Stimulated activated CD8-positive, alpha-beta memory T cell treated with anti-CD3 and anti-CD28 coated beads, Interleukin-7, amount 100 ng/mL, for 4 hours (primary cell): ENCODE measurements at regions not wholly inside any gene's neighbourhood (a gene's known extent, or its start where the extent isn't known, plus 50 kb on each side); places are given as distances from the start of the nearest gene placed in this dataset.

Experiments used
- DNase-seq, 2 donors: peaks; one replicate each; pipeline ENCODE4 v3.0.0-alpha.2; 2020; ENCODE audit warnings: low read depth in 2 of 2

GRCh38 chr9:20291201-20291600, 331.1 kb downstream of the MLLT3 start:
- no peak for DNase-seq

DNA sequence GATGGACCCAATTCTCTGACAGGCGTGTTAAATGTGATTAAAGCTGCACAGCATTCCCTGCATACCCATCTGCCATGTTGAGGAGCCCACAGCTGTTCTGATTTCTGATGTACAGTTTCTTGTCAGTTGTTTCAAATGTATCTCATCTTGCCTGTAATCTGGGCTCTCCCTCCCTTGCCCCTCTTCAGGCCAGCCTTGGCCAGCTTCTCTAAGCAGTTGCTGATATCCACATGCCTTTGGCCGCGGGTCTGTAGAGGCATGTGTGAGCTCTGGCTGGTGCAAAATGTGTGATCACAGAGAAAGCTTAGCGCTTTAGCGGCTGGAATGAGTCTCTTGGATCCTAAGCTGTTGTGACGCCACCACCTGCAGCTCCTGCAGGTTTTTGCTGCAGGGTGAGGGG, 332.0 kb downstream of the MLLT3 start:
- DNase-seq, result no peak

GRCh38 chr9:20289423-20290010, 332.8 kb downstream of the MLLT3 start:
- no peak for DNase-seq

GRCh38 chr9:20286969-20287368, 335.3 kb downstream of the MLLT3 start:
- no peak for DNase-seq

DNA sequence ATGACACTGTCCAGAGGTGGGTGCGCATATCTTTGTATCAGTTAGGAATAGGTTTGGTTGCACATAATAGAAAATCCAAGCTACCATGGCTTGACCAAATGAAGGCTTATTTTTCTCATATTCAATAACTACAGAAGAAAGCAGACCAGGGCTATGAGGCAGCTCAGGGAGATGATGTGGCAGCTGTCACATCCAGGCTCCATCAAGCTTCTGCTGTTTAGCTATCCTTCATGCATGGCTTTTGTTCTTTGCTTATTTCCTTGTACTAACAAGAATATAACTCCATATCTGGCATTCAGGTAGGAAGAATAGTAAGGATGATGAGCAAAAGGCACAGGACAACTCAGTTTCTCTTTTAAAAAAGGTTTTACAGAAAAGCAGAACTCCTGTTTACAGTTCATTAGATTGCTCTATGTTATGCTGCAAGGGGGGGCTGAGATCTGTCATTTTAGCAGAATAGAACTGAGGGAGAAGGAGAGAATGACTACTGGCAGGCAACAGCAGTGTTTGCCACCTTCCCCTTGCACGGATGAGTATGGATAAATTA, 336.1 kb downstream of the MLLT3 start:
- DNase-seq, result no peak

GRCh38 chr9:20284601-20285289, 337.6 kb downstream of the MLLT3 start:
- DNase-seq, result no peak

- no peak for DNase-seq
Measured at GRCh38 chr9:20280330-20280729, 342.0 kb downstream of the MLLT3 start.

GRCh38 chr9:20276762-20277161, 345.5 kb downstream of the MLLT3 start:
- DNase-seq, result no peak

DNA sequence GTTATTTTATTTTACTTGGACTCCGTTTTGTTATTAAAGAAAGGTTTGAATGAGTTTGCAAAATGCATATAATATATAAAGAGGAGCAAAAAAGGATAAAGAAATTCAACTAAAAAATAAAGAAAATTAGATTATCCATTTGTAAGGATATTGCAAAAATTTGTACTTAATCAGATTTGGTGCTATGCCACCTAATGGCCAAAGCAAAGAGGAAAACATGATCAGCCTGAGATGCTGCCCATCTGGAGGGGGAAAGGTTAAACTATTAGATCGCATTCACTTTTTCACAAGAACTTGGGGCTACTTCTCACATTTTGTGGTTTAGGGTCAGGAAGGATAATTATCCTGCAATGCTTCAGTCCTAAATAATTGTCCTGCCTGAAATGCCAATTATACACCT, 350.6 kb downstream of the MLLT3 start:
- DNase-seq, result no peak

DNA sequence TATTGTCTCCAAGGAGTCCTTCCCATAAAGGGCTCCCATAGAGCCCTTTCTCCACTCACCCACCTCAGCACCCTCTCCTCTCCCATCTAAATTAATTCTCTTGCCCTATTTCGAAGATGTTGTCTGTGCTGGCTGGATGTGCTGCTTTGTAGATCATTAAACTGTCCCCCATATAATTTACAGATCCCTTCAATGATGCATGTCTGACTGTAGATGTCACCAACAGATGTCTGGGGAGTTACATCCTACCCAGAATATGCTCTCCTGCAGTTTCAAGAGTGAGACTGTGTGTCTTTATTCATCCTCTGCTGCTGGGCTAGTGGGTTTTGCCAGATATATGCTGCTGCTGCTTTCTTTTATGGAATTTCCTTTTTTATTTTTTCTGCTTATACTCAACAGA, 351.2 kb downstream of the MLLT3 start:
- no peak for DNase-seq

- DNase-seq, result no peak
Measured at GRCh38 chr9:20270161-20270560, 352.1 kb downstream of the MLLT3 start.

DNA sequence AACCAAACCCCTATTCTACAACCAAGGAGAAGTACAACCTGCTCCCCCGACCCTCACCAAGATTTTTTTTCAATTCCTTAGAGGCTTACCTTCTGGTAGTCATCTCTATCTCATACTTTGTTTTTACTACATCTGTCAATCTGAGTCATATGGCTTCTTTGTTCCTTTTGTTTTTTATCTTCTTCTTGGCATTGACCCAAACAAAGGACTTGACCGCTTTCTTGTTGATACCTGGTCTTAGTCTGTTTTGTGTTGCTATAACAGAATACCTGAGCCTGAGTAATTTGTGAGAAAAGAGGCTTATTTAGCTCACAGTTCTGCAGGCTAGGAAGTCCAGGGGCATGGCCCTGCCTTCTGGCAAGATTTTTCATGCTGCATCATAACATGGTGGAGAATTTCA, 352.7 kb downstream of the MLLT3 start:
- DNase-seq, result no peak

DNA sequence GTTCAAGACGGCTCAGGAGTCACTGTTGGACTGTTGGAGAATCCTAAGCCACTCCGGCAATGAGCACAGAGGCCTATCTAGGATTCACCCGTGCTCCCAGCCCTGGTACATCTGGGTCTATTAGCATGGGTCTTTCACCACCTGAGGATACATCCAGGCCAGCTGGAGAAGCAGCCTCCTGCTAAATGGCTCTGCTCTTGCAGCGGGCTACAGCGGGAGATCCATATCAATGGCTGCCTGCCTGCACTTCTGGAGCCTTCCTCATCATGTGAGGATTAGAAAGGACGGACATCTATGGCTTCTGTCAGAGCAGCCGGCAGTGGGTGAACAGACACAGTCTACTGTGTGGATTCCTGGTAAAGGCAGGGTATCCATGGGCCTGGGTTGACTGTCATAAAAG, 357.4 kb downstream of the MLLT3 start:
- DNase-seq, result no peak

DNA sequence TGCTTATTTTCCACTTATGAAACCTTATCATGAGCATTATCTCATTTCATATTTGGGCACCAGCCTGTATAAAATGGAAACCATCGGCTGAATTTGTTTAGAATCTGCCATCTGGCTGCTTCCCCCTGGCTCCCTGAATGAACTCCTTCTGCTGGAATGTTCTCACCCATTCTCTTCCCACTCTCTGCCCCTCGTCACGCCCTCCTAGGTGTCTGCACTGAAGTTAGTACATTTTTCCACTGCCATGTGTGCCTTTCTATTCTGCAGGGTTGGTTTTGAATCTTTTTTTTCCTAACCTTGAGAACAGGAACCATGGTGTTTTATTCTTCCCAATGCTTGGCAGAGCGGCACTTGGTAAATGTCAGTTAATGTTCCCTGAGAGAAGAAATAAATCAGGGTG, 359.7 kb downstream of the MLLT3 start:
- no peak for DNase-seq

DNA sequence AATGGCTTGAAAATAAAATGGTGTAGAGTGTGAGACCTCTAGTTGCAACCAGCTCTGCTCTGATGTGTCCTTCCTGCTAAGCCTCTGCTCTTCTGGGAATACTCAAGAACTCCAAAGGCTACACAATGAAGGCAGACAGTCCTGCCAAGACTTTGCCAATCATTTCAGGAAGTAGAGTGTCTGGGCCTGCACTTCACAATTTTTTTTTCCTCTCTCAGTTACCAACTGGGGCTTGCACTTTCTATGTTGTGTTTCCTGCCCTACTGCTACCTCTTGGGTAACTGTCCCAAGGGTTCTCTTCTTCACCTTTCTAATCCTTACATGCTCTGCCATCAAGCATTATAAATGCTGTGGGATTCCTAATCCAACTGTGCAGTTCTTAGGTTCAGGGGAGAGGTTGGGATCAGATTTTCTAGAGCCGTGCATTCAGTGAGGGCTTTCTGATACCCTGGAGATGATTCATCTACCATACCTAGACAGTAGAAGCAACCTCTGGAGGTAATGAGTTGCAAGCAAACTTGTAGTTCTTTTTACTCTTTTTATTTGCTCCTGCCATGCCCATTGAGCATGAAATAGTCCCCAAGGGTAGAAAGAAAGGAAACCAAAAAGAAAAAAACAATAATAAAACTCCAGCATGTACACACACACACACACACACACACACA, 365.9 kb downstream of the MLLT3 start:
- DNase-seq, result no peak

DNA sequence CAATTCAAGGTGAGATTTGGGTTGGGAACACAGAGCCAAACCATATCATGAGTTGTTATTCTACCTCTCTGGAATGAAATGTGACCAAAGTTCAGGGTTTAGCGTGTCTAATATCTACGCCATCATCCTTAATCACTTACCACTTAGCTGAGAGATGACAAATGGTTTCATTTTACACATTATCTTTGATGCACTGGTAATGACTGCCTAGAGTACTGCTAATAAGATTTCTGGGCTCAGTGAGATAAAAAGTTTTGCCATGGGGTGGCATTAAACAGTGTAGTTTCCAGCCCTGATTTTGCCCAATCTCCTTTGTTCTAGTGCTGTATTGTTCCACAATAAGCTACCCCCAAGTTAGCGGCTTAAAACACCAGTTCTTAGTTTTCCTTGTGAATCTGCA, 367.2 kb downstream of the MLLT3 start:
- no peak for DNase-seq

- no peak for DNase-seq
Measured at GRCh38 chr9:20253635-20254034, 368.7 kb downstream of the MLLT3 start.

- DNase-seq, result no peak
Measured at GRCh38 chr9:20252778-20253177, 369.5 kb downstream of the MLLT3 start.

DNA sequence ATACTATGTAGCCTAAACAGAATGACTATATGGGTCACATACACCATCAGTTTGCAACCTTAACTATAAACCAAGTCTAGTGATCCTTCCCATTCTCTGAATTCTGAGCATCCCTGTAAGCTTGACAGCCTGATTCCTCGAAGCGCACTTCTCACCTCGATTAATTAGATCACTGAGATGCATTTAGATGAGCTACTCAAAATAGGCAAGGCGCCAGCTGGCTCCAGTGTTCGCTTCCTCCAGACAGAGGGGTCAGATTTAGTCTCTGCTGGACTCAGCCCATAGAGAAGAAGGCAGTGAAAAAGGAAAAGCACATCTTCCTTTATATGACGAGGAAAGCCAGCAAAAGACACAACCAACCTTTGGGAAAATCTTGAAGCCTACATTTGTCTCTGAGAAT, 371.5 kb downstream of the MLLT3 start:
- no peak for DNase-seq

DNA sequence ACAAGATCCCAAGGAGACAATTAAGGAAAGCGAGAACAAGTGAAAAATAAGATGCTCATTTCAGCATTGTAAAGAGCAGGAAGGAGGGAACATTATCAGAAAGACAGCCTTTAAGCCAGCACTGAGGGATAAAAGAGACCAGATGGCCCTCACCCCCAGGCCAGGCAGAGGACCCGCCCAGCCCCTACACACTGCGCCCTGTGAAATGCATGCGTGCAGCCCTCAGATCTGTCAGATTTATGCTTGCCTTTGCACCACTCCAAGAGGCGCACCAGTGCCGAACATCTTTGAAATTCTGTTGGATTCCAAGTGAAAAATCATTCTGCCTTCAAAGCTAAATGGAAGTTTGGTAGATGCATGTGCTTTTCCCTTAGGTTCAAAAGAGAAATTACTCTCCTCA, 378.0 kb downstream of the MLLT3 start:
- no peak for DNase-seq

GRCh38 chr9:20243841-20244240, 378.5 kb downstream of the MLLT3 start:
- no peak for DNase-seq

DNA sequence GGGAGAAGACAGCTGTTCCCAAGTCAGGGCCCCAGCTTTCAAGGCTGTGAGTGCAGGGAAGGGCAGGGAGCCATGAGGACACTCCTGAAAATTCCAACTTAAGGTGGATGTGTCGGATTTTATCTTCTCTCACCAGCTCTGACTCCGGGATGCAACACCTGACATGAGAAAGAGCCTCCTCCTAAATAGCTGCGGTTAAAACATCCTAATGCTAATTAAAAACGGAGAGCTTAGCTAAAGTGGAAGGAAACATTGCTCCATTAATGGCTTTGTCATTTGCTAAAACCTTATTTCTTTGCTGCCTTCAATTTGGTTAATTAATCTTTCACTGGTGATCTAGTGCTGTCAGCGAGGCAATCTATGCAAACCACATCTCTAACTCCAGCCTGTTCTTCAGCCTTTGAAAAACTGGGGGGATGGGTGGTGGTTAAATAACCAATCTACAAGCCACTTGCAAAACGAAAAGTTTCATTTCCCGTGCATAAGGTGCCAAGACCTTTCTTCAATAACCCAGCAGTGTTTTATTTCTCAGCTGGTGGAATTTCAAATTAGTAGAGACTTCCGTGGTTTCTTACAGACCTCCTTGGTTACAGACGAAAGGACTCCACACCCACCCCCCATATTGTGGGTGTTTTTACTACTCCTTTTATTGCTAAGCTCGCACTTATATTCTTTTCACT, 379.6 kb downstream of the MLLT3 start:
- DNase-seq, result no peak

DNA sequence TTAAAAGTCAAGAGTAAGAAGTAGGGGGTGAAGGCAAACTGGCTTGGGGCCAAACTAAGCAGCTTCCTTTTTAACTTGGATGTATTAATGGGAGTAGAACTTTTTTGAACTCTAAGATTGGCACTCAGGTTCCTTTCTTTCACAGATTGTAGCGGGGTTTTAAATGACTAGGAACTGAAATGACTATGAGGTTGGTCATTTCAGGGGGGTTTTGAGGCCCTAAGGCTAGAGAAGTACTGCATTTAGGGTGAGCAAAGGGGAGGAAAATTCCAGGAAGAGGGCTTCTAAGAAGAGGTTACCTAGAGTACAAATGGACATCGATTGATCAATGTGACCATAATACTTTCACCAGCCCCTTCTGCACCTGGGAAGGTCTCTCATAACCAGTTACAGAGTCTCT, 381.8 kb downstream of the MLLT3 start:
- no peak for DNase-seq
